RWPE1 (cell line): ENCODE measurements at regions not wholly inside any gene's neighbourhood (a gene's known extent, or its start where the extent isn't known, plus 50 kb on each side); places are given as distances from the start of the nearest gene placed in this dataset.

Source experiments
- CTCF ChIA-PET: fragments of 350-600 bp; sonication (Branson Sonifier 250); formaldehyde crosslinking; extraction: SDS; loops from one replicate; lab custom pipeline; 2021; lab: Yijun Ruan, JAX
- POLR2A ChIA-PET: fragments of 400-600 bp; formaldehyde crosslinking; extraction: SDS; loops from one replicate; lab custom pipeline; 2020; ENCODE audit warnings: antibody characterized with exemption; ENCODE audit not compliant: low non-redundant PET; lab: Yijun Ruan, JAX
- DNase-seq: peaks from one replicate; pipeline ENCODE4 v3.0.0; 2012; ENCODE audit warnings: low spot score
- H3K27ac ChIP-seq: fragments of 450-650 bp; 2 replicates; pipeline ENCODE4 v1.5.1; 2017
- CTCF ChIP-seq: fragments of 450-650 bp; conservative IDR thresholded peaks from 2 replicates; pipeline ENCODE4 v1.5.1; 2017; ENCODE audit warnings: low read depth, mild to moderate bottlenecking

GRCh38 chr12:15045451-15045850 lies 72.6 kb downstream of the PDE6H start:
- POLR2A ChIA-PET, result no interaction called here
- DNase-seq, result no peak
- no peak overlapping the region; the same call in 1 of the 2 replicates for H3K27ac ChIP-seq
- TF ChIP-seq CTCF, result no peak
- CTCF ChIA-PET, result interaction anchor here (0.5 kb wide), 1 partner anchor 1266 kb away, joined by 4 read pairs; no protein-coding TSS in a partner anchor

GRCh38 chr12:15047611-15048010 lies 74.8 kb downstream of the PDE6H start:
- TF ChIP-seq CTCF, result no peak
- no peak for DNase-seq
- CTCF ChIA-PET, result no interaction called here
- H3K27ac ChIP-seq, result no peak overlapping the region
- POLR2A ChIA-PET, result no interaction called here

GRCh38 chr12:15049461-15050153 lies 76.8 kb downstream of the PDE6H start:
- ChIA-PET POLR2A (no interaction called here), CTCF (no interaction called here)
- H3K27ac ChIP-seq, result no peak overlapping the region
- no peak for TF ChIP-seq CTCF
- no peak for DNase-seq

- POLR2A ChIA-PET, result no interaction called here
- CTCF ChIA-PET, result interaction anchor here (0.6 to 0.7 kb wide), 2 partner anchors 171 to 313 kb away, joined by 3 to 4 read pairs; partner anchors contain the start of gene RERG
- DNase-seq, result no peak
- TF ChIP-seq CTCF, result no peak
- no peak overlapping the region for H3K27ac ChIP-seq
Observed at GRCh38 chr12:15050659-15051058, 77.8 kb downstream of the PDE6H start.

GRCh38 chr12:15052691-15053090 lies 79.8 kb downstream of the PDE6H start:
- POLR2A ChIA-PET, result no interaction called here
- no peak overlapping the region for H3K27ac ChIP-seq
- no peak for TF ChIP-seq CTCF

GRCh38 chr12:15056218-15056617 lies 83.4 kb downstream of the PDE6H start:
- no peak for TF ChIP-seq CTCF
- ChIA-PET CTCF (no interaction called here), POLR2A (no interaction called here)

More at GRCh38 chr12:15052691-15053090, 79.8 kb downstream of the PDE6H start:
- DNase-seq, result no peak
- CTCF ChIA-PET, result no interaction called here

More at GRCh38 chr12:15056218-15056617, 83.4 kb downstream of the PDE6H start:
- DNase-seq, result no peak
- H3K27ac ChIP-seq, result no peak overlapping the region
